HTR-8/SVneo (cell line): ENCODE measurements at regions not wholly inside any gene's neighbourhood (a gene's known extent, or its start where the extent isn't known, plus 50 kb on each side); places are given as distances from the start of the nearest gene placed in this dataset.
"Not testable (repeated sequence)": the region's sequence is repeated elsewhere in the genome, so short reads cannot be mapped to it uniquely, and the experiment has no call there.

Source experiments
- DNase-seq: peaks from one replicate; pipeline ENCODE4 v3.0.0; 2011; ENCODE audit warnings: low spot score, mixed read lengths; ENCODE audit not compliant: insufficient read length
- FAIRE-seq: peaks from 2 replicates; lab custom pipeline; 2011; peaks lifted over from hg19 to GRCh38; lab: Jason Lieb, UNC

DNA sequence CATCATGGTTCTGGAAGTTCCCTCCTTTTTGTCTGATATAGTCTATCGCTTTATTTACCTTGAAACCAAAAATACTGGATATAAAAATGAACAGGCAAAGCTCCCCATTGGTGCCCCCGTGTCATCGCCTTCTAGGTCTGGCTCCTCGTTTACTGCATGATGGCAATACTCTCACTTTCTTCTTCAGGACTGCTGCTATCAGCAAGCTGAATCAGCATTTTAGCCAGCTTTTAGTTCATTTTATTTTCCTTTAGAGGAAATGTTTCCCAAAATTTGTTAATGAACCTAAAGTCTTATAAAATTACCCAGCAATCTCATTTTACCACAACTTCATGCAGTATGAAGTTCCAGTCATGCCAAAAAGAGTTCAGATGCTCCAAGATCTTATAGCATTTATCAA, 80.5 kb downstream of the ZIC3 start:
- FAIRE-seq (no peak), DNase-seq (no peak)

DNA sequence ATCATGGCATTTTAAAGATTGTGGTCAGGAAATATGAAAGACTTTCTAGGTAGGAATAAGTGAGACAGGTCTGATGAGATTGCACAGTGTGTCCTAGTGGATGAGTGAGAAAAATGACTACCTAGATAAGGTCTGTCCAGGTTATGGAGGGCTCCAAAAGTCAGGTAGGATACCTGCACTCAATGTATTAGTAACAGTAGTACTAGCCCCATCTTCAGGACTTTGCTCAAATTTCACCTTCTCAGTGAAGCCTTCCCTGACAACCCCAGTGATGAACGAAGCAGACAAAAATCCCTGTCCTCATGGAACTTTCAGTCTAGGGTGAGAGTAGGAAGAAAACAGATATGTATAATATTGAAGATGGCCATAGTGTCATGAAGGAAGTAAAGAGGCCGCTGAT, 85.7 kb downstream of the ZIC3 start:
- DNase-seq (no peak), FAIRE-seq (no peak)

DNA sequence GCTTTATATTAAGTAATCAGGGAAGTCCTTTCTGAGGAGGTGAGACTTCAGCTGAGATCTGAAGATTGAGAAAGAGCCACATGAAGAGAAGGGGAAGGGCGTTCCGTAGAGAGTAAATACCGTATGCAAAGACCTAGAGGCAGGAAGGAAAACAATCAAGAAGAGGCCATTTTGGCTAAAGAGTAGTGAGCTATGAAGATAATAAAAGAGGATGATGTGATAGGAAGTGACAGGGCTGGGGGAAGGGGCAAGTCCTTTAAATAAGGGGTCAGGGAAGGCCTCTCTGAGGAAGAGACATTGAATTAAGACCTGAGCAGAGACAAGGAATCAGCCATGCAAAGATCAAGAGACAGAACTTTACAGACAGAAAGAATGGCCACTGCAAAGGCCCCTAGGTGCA, 86.2 kb downstream of the ZIC3 start:
- no peak for DNase-seq
- no peak for FAIRE-seq

DNA sequence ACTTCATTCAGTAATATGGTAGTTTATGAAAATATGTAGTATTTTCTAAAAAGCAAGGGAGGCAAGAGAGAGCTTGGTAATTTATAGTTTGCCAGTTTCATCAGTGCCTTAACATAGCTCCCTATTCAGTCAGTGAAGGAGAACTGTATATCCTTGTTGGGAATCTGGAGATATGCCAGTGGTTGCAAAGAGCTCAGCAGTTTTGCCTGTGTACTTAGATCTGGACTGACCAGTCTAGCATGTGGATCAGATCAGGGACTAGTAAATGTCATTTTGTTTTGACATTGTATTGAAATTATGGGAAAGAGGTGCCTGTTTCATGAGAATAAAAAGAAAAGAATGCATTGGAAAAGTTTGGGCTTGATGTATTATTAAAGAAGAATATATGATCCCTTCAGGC, 88.6 kb downstream of the ZIC3 start:
- DNase-seq (no peak), FAIRE-seq (no peak)

DNA sequence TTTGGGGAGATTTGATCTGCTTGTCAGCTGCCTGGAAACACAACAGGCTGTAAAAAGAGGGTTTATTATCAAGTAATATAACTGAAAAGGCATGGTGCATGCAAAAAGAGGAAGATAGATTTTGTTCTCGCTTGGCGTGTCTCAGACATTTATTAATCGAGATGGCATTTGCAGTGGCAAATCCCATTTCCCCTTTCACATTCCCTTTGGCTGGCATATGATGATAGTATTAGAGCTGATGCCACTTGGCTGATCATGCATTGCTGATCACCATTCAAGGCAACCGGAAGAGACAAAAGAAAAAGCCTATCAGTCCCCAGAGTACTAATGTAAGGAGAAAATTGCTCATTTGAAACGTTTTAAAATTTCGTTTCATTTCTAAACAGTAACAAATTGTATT, 101.8 kb downstream of the ZIC3 start:
- no peak for FAIRE-seq
- DNase-seq = no peak

DNA sequence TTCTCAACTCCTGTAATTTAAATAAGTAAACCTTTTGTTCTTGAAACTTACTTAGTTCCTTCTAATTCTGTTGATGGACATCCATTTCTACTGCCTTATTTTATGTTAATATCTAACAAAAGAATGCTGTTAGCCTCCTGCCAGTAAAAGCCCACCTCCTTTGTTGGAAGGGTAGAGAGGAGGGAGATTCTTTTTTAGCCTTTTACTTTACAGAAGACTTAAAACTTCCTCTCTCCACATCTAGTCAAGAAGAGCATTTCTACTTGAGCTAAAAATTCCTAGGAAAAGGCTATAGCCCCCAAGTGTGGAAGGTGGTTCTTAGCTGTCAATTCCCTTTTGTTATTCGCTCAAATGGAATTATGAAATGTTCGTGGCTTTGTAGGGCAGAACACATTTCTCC, 118.7 kb downstream of the ZIC3 start:
- DNase-seq = no peak
- no peak for FAIRE-seq

DNA sequence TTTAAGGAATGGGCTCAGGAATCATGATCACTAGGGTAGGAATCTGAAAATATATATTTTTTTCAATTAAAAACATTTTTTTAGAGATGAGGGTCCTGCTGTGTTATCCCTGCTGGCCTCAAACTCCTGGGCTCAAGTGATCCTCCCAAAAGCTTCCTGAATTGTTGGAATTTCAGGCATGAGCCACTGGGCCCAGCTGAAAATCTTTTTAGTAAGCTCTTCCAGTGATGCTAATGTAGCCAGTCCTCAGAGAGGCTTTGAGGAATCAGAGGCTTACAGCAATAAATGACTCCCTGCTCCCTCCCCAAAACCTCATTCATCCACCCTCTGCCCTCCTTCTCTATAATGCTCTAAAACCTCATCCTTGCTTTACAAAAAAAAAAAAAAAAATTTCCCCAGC, 129.5 kb downstream of the ZIC3 start:
- FAIRE-seq = no peak
- no peak for DNase-seq

DNA sequence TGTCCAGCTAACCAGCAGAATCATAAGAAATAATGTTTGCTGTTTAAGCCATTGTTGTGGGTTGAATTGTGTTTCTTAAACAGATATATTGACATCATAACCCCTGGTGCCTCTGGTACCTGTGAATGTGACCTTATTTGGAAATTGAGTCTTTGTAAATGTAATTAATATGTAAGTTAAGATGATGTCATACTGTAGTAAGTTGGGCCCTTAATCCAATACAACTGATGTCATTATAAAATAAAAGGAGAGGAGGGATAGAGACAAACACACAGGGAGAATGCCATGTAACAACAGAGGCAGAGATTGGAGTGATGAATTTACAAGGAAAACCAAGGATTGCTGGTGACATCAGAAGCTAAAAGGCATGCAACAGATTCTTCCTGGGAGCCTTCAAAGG, 141.4 kb downstream of the ZIC3 start:
- FAIRE-seq (no peak), DNase-seq (no peak)

DNA sequence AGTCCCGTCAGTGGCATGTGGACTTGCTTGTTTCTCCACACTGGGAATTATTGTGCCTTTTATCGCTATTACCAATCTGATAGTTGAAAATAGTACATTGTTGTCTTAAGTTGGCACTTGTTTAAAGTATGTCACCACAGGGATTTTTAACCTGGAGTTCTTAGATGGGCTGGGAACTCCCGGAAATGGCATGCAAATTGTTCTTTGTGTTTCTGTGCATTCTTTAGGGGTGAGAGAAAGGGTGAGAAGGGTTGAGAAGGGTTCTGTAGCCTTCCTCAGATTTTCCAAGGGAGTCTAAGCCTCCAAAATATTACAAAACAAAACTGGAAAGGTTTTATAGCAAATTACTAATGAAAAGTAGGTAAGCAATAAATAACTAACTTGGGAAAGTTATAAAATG, 176.9 kb downstream of the ZIC3 start:
- FAIRE-seq = no peak
- no peak for DNase-seq

DNA sequence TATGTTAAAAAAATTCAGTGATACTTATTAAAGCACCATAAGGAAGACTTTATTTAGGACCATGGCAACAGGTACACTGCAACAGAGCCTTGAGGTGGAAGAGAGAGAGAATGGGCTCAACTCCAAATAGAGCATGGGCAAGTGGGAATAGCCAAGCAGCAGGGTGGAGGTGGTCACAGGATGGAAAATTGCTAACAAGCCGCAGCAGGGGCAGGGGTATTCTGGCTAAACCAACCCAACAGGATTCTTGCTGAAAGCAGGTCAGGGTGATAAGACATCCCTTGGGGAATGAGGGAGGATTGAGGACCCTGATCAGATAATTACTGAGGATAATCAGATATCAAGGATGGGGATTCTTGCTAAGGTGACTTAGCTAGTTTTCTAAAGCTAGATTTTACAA, 177.5 kb downstream of the ZIC3 start:
- DNase-seq = no peak
- no peak for FAIRE-seq

DNA sequence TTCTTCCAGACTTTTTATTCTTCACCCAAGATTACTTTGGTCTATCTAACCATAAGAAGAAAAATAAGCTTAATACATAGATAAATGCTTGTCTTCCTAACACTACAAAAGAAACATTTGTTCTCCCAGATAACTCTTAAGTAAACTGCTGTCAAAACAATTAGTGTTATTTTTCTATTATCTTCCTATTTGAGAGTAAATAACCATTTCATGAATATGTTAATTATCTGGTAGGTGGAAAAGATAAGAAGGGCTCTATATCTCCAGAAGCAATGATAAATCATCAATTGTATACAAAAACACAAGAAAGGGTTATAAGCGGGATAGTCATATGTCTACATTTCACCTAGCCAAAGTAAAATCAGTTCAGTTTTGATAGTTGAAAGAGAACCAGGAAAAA, 180.4 kb downstream of the ZIC3 start:
- no peak for DNase-seq
- no peak for FAIRE-seq

DNA sequence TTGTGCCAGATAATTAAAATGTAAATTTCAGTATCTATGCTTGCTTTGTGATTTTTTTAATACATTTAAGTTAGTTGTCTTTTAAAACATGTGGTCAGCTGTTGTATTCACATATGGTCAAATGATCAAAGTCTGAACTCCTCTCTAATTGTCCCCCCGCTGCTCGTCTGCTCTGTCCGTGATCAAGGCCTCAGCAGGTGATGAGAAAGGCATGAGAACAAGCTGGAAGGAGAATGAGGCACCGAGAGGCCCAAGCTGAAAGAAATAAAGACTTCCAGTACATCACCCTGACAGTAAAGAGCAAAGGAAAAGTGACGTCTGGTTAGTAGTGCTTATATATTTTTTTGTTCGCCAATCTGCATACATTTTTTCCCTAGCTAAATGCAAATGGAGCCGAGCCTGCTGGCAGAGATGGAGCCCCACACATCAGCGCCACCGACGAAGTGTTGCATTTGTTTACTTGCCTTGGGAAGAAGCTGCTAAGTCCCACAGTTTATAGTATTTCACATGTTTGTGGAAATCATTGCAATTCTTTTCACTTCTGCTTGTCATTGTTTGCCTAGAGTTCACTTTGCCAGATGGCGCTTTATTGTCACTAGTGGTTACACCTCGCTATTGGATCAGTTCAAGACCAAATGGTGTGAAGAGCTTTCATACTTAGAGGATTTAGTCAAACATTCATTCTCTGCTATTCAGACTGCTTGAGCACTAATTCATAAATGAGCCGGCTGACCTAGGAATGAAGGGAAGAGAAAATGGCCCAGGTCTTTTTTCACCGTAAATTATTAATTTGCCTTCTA, 181.5 kb downstream of the ZIC3 start:
- no peak for DNase-seq

DNA sequence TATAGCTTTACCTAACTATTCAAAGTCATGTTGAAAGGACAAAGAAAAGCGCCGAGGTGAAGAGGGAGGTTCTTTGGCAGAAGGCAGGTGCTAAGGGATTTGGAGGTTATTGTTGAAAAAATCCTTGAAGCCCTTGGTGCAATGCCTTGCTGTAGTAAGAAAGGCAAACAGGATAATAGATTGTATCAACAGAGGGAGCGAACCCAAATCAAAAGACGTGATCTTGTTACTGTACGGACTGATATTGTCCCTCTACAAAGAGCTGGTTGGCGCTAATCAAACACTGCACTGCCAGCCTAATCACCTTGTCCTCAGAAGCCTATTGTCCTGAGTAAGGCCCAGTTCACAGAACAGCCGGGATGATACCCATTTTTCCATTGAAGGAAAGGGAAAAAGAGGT, 182.9 kb downstream of the ZIC3 start:
- FAIRE-seq (no peak), DNase-seq (no peak)

More for the DNA sequence above, 181.5 kb downstream of the ZIC3 start:
- no peak for FAIRE-seq

DNA sequence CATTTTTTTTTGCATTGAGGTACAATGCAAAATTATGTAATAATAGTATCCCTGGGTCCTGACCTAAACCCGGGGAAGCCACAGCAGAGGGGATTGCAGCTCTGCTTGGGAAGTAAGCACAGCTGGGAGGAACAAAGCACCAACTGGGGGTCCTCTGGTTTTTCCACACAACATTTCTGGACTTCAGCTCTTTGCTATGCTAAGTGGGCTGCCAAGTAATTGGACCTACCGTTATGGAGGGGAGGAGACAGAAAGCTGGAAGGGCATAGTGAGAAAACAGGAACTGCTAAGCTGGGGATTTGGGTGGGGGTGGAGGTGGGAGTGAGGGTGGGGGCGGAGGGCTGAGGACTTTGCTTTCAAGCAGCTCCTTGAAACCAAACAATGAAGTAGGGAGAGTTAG, 183.3 kb downstream of the ZIC3 start:
- DNase-seq (no peak), FAIRE-seq (no peak)

DNA sequence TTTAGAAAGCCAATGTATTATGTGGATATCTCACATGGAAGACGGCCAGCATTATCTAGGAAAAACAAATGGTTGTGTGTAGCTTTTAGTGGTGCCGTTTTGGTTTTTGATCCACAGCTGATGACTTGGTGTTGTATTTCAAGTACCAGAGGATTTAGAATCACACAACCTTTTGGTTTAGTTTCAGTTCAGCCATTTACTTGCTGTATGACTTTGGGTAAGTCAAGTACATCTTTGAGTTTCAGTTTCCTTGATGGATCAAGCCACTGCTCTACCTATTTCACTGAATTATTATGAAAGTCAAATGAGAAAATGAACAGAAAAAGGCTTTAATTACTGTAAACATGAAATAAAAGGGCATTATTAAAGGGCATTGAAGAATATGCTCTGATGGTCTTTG, 205.6 kb downstream of the ZIC3 start:
- no peak for DNase-seq
- no peak for FAIRE-seq

DNA sequence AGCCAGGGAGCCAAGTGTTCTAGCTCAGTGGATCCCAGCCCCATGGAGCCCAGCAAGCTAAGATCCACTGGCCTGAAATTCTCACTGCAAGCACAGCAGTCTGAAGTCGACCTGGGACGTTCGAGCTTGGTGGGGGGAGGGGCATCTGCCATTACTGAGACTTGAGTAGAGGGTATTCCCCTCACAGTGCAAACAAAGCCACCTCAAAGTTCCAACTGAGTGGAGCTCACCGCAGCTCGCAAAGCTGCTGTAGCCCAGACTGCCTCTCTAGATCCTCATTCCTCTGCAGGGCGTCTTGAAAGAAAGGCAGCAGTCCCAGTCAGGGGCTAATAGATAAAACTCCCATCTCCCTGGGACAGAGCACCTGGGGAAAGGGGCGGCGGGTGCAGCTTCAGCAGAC, 226.3 kb downstream of the ZIC3 start:
- DNase-seq (no peak), FAIRE-seq (no peak)

DNA sequence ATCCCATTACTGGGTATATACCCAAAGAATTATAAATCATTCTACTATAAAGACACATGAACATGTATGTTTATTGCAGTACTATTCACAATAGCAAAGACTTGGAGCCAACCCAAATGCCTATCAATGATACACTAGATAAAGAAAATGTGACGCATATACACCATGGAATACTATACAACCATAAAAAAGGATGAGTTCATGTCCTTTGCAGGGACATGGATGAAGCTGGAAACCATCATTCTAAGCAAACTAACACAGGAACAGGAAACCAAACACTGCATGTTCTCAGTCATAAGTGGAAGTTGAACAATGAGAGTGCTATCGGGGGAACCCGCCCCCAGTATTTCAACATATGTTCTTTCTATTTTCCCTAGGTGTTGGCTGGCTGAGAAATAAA, 232.0 kb downstream of the ZIC3 start:
- not testable (repeated sequence) for FAIRE-seq, DNase-seq

DNA sequence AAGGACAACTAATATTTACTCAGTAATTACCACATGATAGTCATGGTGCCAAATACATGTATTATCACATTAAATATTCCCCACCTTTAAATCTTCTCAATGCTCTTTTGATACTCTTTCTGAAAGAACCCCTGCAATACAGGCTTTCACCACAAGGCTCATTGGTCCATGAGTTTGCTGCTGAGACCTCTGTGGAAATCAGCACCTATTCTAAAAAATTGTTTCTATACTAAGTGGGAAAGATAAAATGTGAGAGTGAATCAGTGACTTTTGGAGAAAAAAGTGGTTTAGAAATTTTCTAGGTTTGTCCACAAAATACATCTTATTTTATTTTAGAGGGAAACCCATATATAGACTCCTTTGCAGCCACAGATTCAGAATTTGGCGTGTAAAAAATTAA, 257.3 kb downstream of the ZIC3 start:
- DNase-seq (no peak), FAIRE-seq (no peak)

DNA sequence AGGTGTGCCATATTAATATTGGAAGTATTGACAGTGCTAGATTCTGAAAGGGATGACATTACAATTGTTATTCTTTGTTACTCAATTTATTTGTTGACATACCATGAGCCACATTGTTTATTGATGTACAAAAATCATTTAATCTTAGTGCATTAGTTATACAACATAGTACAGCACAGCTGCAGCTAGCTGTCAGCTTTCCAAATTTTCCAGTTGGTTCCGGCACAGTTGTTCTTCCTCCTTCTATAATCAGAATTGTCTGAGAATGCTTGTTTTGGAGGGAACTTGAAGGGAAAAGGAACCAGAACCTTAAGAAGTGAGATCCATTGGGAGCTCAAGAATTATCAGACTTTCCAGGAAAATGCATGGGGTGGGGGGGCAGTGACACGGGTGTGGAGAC, 281.4 kb downstream of the ZIC3 start:
- FAIRE-seq (no peak), DNase-seq (no peak)

DNA sequence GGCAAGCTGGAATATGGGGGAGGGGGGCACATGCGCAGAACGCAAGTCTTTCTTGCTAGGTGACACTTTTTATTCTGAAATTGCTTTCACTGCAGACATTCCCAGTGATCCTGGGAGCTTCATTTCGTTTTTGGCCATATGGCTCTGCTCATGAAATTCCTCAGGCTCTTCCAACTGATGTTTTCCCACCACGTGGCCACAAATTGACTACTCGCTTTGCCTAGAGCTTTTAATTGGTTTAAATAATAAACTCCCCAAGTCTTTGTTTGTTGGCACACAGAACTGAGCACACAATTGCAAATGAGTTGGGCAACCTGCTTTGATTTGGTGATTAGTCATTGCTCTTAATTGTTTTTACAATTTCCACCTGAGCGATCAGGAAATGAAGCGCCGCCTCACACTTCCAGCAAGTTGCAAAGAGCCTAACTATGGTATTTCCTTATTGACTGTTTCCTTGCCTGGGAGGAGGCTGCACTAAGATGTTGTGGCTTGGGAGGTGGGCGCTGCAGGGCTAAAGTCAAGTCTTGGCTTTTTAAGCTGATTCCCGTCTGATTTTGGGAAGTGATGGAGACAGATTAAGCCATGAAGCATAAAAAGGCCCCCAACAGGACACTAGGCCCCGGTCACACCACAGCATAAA, 282.5 kb downstream of the ZIC3 start:
- FAIRE-seq = no peak
- no peak for DNase-seq

DNA sequence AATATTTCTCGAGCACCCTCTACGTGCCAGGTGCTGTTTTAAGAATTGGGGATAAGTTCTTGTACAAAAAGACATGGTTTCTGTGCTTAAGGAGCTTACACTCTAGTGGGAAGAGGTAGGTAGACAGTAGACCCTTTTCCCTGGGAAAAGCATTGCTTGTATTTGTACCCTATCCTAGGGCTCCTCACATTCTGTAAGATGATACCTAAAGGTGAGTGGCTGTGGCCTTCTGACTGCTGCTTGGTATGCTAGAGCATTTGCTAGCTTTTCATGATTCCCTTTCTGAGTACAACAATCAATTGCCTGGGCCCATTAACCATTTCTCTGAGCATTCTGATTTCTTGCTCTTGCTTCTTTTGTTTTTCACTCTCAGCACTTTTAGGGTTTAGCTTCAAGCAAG, 286.6 kb downstream of the ZIC3 start:
- no peak for DNase-seq
- no peak for FAIRE-seq

DNA sequence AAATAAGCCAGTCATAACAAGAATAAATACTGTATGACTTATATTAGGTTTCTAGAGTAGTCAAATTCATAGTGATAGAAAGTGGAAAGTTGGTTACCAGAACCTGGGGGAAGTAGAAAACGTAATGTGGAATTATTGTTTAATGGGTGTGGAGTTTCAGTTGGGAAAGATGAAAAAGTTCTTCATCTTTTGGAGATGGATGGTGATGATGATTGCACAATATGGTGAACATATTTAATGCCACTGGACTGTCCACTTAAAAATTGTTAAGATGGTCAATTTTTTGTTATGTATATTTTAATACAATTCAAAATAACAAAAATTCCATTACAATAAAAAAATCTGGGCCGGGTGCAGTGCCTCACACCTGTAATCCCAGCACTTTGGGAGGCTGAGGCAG, 289.6 kb downstream of the ZIC3 start:
- FAIRE-seq (no peak), DNase-seq (no peak)
